ENCODE measurements at regions not wholly inside any gene's neighbourhood (a gene's known extent, or its start where the extent isn't known, plus 50 kb on each side); places are given as distances from the start of the nearest gene placed in this dataset.

- FAIRE-seq = no peak
These were observed 140.5 kb upstream of the GYPC start for GRCh38 chr2:126515471-126515870.

- FAIRE-seq = no peak
These were observed 137.8 kb upstream of the GYPC start for GRCh38 chr2:126518196-126518595.

GRCh38 chr2:126527836-126528490 lies 128.0 kb upstream of the GYPC start:
- no peak for FAIRE-seq

GRCh38 chr2:126531029-126531428 lies 124.9 kb upstream of the GYPC start:
- FAIRE-seq = no peak

- FAIRE-seq = no peak
These were observed 121.5 kb upstream of the GYPC start for GRCh38 chr2:126534478-126534877.

- FAIRE-seq = no peak
These were observed 120.5 kb upstream of the GYPC start for GRCh38 chr2:126535408-126535807.

- FAIRE-seq = no peak
These were observed 119.3 kb upstream of the GYPC start for GRCh38 chr2:126536605-126537200.

- no peak for FAIRE-seq
These were observed 116.9 kb upstream of the GYPC start for GRCh38 chr2:126539101-126539500.

GRCh38 chr2:126542247-126542646 lies 113.7 kb upstream of the GYPC start:
- no peak for FAIRE-seq

GRCh38 chr2:126543081-126543480 lies 112.9 kb upstream of the GYPC start:
- FAIRE-seq = no peak

GRCh38 chr2:126558029-126558428 lies 97.9 kb upstream of the GYPC start:
- no peak for FAIRE-seq

GRCh38 chr2:126568734-126569133 lies 87.2 kb upstream of the GYPC start:
- FAIRE-seq = no peak

- FAIRE-seq = no peak
These were observed 84.6 kb upstream of the GYPC start for GRCh38 chr2:126571403-126571802.

- no peak for FAIRE-seq
These were observed 80.3 kb upstream of the GYPC start for GRCh38 chr2:126575631-126576030.

GRCh38 chr2:126579868-126580267 lies 76.1 kb upstream of the GYPC start:
- no peak for FAIRE-seq

GRCh38 chr2:126586317-126586716 lies 69.6 kb upstream of the GYPC start:
- no peak for FAIRE-seq

- FAIRE-seq = no peak
These were observed 56.9 kb upstream of the GYPC start for GRCh38 chr2:126599062-126599461.

- no peak for FAIRE-seq
These were observed 55.2 kb upstream of the GYPC start for GRCh38 chr2:126600742-126601141.

GRCh38 chr2:126602334-126602733 lies 53.6 kb upstream of the GYPC start:
- no peak for FAIRE-seq

All from A204.1 (cell line).